Aorta (tissue), 5 donors: ENCODE measurements at regions not wholly inside any gene's neighbourhood (a gene's known extent, or its start where the extent isn't known, plus 50 kb on each side); places are given as distances from the start of the nearest gene placed in this dataset.
A peak's percentile ranks its signal among the peaks of the same experiment; 100 is the strongest.

ENCODE experiments used
- ATAC-seq: fragments of 200-7000 bp; cut with Tn5 transposase; one replicate; pipeline ENCODE4 v1.9.1; 2022; ENCODE audit warnings: moderate library complexity; ENCODE audit not compliant: low FRiP score
- DNase-seq, 2 donors: peaks; one replicate each; pipeline ENCODE4 v3.0.0-alpha.2; 2020
- H3K27ac ChIP-seq, 2 donors: one replicate each; pipeline ENCODE4 v1.5.1; 2013; ENCODE audit warnings: low read length in 2 of 2, mild to moderate bottlenecking in 2 of 2, moderate library complexity in 2 of 2, control low read depth in 1 of 2, inconsistent platforms in 1 of 2, low read depth in 1 of 2
- H3K27me3 ChIP-seq, 2 donors: one replicate each; pipeline ENCODE4 v1.6.1; 2013; ENCODE audit warnings: control low read depth in 1 of 2, low read length in 1 of 2, mild to moderate bottlenecking in 1 of 2, moderate library complexity in 1 of 2; ENCODE audit not compliant: insufficient read depth in 2 of 2, control insufficient read depth in 1 of 2
- H3K36me3 ChIP-seq, 2 donors: one replicate each; pipeline ENCODE4 v1.6.1; 2013; ENCODE audit warnings: control low read depth in 1 of 2, low read length in 1 of 2, mild to moderate bottlenecking in 1 of 2; ENCODE audit not compliant: insufficient read depth in 2 of 2, control insufficient read depth in 1 of 2
- H3K4me1 ChIP-seq, 2 donors: one replicate each; pipeline ENCODE4 v1.6.1; 2013; ENCODE audit warnings: low read length in 2 of 2, control low read depth in 1 of 2, mild to moderate bottlenecking in 1 of 2, moderate library complexity in 1 of 2; ENCODE audit not compliant: insufficient read depth in 2 of 2, control insufficient read depth in 1 of 2
- H3K4me3 ChIP-seq, 2 donors: one replicate each; pipeline ENCODE4 v1.5.1; 2013; ENCODE audit warnings: low read length in 2 of 2, control low read depth in 1 of 2, mild to moderate bottlenecking in 1 of 2
- H3K9me3 ChIP-seq: one replicate; pipeline ENCODE4 v1.6.1; 2013; ENCODE audit warnings: mild to moderate bottlenecking, low read length; ENCODE audit not compliant: control insufficient read depth
- WGBS, 2 donors: extraction: QIAGEN DNeasy Blood & Tissue Kit; methylation state at CpG; one replicate each; pipeline ENCODE4 v1.1.7; 2013; 5-methylcytosine and 5-hydroxymethylcytosine counted together
- intact Hi-C, 2 donors: fragments of 100-400 bp; cut with DNase I; formaldehyde crosslinking; loops; one replicate each; pipeline versions ENCODE4 v1.14.2 to v1.15.0; 2022
- donor health status: healthy with polysubstance abuse.
- donor health status: Bipolar disorder and iron deficiency.
- donor health status: DM: no; HTN: no; CAD: no.
- donor health status: DM: no; HTN: no; CAD: no.
- donor health status: DM: yes; HTN: yes; CAD: no.

DNA sequence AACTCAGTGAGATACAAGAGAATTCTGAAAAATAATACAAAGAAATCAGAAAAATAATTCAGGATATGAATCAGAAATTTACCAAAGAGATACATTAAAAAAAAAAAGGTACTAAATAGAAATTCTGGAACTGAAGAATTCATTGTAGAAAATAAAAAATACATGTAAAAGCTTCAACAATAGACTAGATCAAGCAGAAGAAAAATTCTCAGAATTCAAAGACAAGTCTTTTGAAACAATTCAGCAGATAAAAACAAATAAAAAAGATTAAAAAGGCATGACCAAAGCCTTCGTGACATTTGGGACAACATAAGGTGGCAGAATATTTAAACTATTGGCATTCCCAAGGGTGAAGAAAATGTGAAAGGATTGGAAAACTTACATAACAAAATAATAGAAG lies 133.1 kb upstream of the CNOT2 start:
- WGBS, 2 donors, result 94 to 95% methylated on average over 1 of the region's 1 CpG
- no peak overlapping the region for H3K4me3 ChIP-seq

DNA sequence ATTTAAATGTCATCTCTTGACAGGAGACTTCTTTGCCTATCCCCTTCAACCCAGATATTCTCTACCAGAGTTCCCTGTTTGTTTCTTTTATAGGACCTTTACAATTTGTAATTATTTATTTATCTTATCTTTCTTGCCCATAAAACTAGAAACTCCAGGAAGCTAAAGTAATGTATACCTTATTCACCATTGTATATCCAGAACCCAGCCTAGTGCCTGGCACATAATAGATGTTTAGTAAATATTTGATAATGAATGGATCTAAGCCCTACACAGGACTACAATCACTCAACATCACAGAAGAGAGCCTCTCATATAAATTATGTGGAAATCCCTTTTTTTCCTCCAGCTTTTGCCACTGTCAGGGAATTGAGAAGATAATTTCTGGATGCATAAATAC lies 125.6 kb upstream of the CNOT2 start:
- H3K36me3 ChIP-seq, result no peaks in the 10 kb centered on the region
- no peaks in the 10 kb centered on the region for H3K27me3 ChIP-seq
- no peak for ATAC-seq
- no peaks in the 10 kb centered on the region for H3K4me1 ChIP-seq
- H3K4me3 ChIP-seq, result no peak overlapping the region
- DNase-seq, result no peak
- no peaks in the 10 kb centered on the region for H3K9me3 ChIP-seq
- H3K27ac ChIP-seq, result no peak overlapping the region
- intact Hi-C loops, result no loop called here

More for the DNA sequence above, 133.1 kb upstream of the CNOT2 start:
- H3K27ac ChIP-seq, result no peak overlapping the region
- DNase-seq (no peak), ATAC-seq (no peak)
- H3K27me3 ChIP-seq, result no peaks in the 10 kb centered on the region
- no peaks in the 10 kb centered on the region for H3K4me1 ChIP-seq
- no peaks in the 10 kb centered on the region for H3K36me3 ChIP-seq
- intact Hi-C loops, result no loop called here
- peaks cover 6% of the 10 kb centered on the region for H3K9me3 ChIP-seq

- Histone ChIP-seq H3K4me3 (no peak overlapping the region), H3K36me3 (no peaks in the 10 kb centered on the region), H3K27me3 (no peaks in the 10 kb centered on the region), H3K9me3 (no peaks in the 10 kb centered on the region), H3K27ac (no peak overlapping the region), H3K4me1 (no peaks in the 10 kb centered on the region)
- intact Hi-C loops, result no loop called here
- DNase-seq (no peak), ATAC-seq (no peak)
Observed at GRCh38 chr12:70120970-70121369, 122.3 kb upstream of the CNOT2 start.

GRCh38 chr12:70121562-70121961 lies 121.7 kb upstream of the CNOT2 start:
- H3K4me1 ChIP-seq, result no peaks in the 10 kb centered on the region
- H3K27me3 ChIP-seq, result no peaks in the 10 kb centered on the region
- H3K4me3 ChIP-seq, result no peak overlapping the region
- no peak for ATAC-seq
- DNase-seq, result no peak
- intact Hi-C loops, result no loop called here
- 89 to 92% methylated on average over 1 of the region's 1 CpG for WGBS, 2 donors
- no peaks in the 10 kb centered on the region for H3K9me3 ChIP-seq
- H3K27ac ChIP-seq, result no peak overlapping the region
- no peaks in the 10 kb centered on the region for H3K36me3 ChIP-seq

DNA sequence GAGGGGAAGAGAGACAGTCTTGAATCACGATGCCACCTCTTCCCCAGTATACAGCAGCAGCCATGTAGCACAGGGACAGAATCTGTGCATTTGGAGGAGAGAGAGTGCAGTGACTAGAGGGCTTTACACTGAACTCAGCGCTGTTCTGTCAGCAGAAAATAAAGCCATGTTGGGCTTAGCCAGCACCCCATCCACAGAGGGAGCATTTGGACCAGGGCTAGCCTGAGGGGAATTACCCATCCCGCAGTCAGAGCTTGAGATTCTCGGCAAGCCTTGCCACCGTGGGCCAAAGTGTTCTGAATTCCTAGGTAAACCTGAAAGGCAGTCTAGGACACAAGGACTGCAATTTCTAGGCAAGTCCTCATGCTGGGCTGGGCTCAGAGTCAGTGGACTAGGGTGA lies 120.4 kb upstream of the CNOT2 start:
- Histone ChIP-seq H3K36me3 (no peaks in the 10 kb centered on the region), H3K27me3 (no peaks in the 10 kb centered on the region), H3K4me1 (no peaks in the 10 kb centered on the region), H3K9me3 (no peaks in the 10 kb centered on the region), H3K27ac (no peak overlapping the region), H3K4me3 (no peak overlapping the region)
- no peak for DNase-seq
- ATAC-seq, result peak; percentile 7
- 41 to 46% methylated on average over 5 of the region's 5 CpGs for WGBS, 2 donors
- intact Hi-C loops, result no loop called here

DNA sequence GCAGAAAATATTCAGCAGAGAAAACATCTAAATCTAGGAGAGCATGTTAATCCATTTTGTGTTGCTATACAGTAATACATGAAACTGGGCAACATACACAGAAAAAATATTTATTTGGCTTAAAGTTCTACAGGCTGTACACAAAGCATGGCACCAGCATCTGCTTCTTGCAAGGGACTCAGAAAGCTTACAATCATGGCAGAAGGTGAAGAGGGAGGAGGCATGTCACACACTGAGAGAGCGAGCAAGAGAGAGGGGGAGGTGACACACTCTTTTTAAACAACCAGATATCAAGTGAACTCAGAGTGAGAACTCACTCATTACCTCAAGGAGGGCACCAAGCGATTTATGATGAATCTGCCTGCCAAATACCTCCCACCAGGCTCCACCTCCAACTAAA lies 94.2 kb upstream of the CNOT2 start:
- Histone ChIP-seq H3K36me3 (no peaks in the 10 kb centered on the region), H3K27me3 (no peaks in the 10 kb centered on the region), H3K9me3 (no peaks in the 10 kb centered on the region), H3K4me1 (peaks cover 0 to 2% of the 10 kb centered on the region in 2 donors), H3K27ac (no peak overlapping the region), H3K4me3 (no peak overlapping the region)
- intact Hi-C loops, result no loop called here
- no peak for ATAC-seq
- 82 to 88% methylated on average over 2 of the region's 2 CpGs for WGBS, 2 donors
- DNase-seq, result no peak

DNA sequence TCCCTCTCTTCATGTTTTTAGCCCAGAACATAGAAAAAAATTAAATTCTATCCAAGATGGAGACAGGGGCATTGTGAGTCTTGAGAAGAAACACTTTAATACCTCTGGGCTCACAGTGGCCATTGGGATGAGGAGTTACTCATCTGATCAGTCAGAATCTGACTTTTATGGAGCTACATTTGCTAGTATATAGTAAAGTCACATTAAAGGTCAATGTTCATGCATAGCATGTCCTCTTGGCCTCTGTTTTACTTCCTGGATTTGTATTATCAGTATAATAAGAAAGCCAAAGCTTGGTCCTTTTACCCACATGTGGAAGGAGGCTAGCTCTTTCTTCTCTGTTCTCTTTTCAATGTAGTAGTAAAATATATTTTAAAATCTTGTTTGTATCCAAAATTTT lies 93.6 kb upstream of the CNOT2 start:
- intact Hi-C loops, result no loop called here
- H3K36me3 ChIP-seq, result no peaks in the 10 kb centered on the region
- H3K27ac ChIP-seq, result no peak overlapping the region
- peaks cover 0 to 2% of the 10 kb centered on the region in 2 donors for H3K4me1 ChIP-seq
- H3K4me3 ChIP-seq, result no peak overlapping the region
- H3K27me3 ChIP-seq, result no peaks in the 10 kb centered on the region
- no peak for ATAC-seq
- no peaks in the 10 kb centered on the region for H3K9me3 ChIP-seq
- DNase-seq, result no peak

DNA sequence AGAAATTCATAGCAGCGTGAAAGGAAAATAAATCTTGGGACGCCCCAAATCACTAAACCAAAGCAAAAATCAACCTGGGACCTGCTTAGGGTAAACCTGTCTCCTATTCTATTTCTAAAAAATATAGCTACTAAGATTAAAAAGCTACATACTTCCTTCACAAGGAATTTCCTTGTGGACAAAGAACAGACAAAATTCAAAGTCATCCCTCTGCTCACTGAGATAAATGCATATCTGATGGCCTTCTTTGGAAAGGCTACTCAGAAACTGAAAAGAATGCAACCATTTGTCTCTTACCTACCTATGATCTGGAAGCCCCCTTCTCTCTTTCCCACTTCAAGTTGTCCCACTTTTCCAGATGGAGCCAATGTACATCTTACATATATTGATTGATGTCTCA lies 93.0 kb upstream of the CNOT2 start:
- DNase-seq (no peak), ATAC-seq (no peak)
- Histone ChIP-seq H3K4me1 (peaks cover 0 to 2% of the 10 kb centered on the region in 2 donors), H3K27ac (no peak overlapping the region), H3K36me3 (no peaks in the 10 kb centered on the region), H3K4me3 (no peak overlapping the region), H3K27me3 (no peaks in the 10 kb centered on the region), H3K9me3 (no peaks in the 10 kb centered on the region)
- WGBS, 2 donors, result 93 to 96% methylated on average over 2 of the region's 2 CpGs
- intact Hi-C loops, result no loop called here

- H3K4me1 ChIP-seq, result peaks cover 0 to 2% of the 10 kb centered on the region in 2 donors
- no peaks in the 10 kb centered on the region for H3K9me3 ChIP-seq
- intact Hi-C loops, result no loop called here
- H3K27me3 ChIP-seq, result no peaks in the 10 kb centered on the region
- no peak overlapping the region for H3K4me3 ChIP-seq
- DNase-seq (no peak), ATAC-seq (no peak)
- 78 to 84% methylated on average over 4 of the region's 4 CpGs for WGBS, 2 donors
- H3K27ac ChIP-seq, result no peak overlapping the region
- no peaks in the 10 kb centered on the region for H3K36me3 ChIP-seq
Observed at GRCh38 chr12:70151993-70152392, 91.2 kb upstream of the CNOT2 start.
